ENCODE measurements at regions not wholly inside any gene's neighbourhood (a gene's known extent, or its start where the extent isn't known, plus 50 kb on each side); places are given as distances from the start of the nearest gene placed in this dataset.

DNA sequence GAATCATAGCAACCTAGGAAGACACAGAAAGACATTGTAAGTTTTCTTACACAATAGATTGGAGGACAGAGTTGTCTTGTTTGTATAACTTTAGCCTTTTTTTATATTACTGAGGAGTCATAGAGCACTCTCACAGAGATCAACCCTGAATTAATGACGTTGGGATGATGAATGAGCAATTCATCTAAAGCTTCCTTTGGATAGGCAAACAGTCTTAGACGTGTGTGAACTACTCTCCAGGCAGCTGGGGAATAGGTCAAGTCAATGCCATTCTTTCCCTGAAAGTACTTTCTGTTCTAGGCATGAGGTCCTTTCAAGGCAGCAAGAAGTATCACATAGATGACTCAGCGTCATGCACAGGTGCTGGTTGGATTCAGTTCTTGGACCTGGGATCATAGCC lies 369.1 kb upstream of the NOVA1 start:
- Histone ChIP-seq H2AFZ (ENCODE audit: low read depth, low read length) (no peak overlapping the region), H3K4me3 (ENCODE audit: low read depth in 1 of 2, low read length in 2 of 2) (no peak overlapping the region), H3K4me1 (ENCODE audit: insufficient read depth, low read length) (no peaks in the 10 kb centered on the region), H3K27me3 (ENCODE audit: insufficient read depth, low read length, poor library complexity) (no peaks in the 10 kb centered on the region), H3K79me2 (ENCODE audit: insufficient read depth, low read length) (no peaks in the 10 kb centered on the region), H3K9ac (ENCODE audit: low read depth, low read length) (no peak overlapping the region), H3K36me3 (ENCODE audit: insufficient read depth, low read length) (no peaks in the 10 kb centered on the region), H3K27ac (ENCODE audit: low read length) (no peak overlapping the region), H4K20me1 (ENCODE audit: insufficient read depth, low read length) (no peaks in the 10 kb centered on the region), H3K4me2 (ENCODE audit: insufficient read depth, low read length) (no peak overlapping the region), H3K9me3 (ENCODE audit: insufficient read depth, low read length, severe bottlenecking) (no peaks in the 10 kb centered on the region)
- TF ChIP-seq CTCF (IDR thresholded peaks at IDR 0.05; ENCODE audit: borderline replicate concordance, extremely low read depth, low read length, poor library complexity, severe bottlenecking) (no peak), EZH2 (IDR thresholded peaks at IDR 0.05; ENCODE audit: borderline replicate concordance, low read depth, low read length, severe bottlenecking) (no peak)
- DNase-seq (no peak), ATAC-seq (ENCODE audit: insufficient read depth, low read depth) (no peak)

DNA sequence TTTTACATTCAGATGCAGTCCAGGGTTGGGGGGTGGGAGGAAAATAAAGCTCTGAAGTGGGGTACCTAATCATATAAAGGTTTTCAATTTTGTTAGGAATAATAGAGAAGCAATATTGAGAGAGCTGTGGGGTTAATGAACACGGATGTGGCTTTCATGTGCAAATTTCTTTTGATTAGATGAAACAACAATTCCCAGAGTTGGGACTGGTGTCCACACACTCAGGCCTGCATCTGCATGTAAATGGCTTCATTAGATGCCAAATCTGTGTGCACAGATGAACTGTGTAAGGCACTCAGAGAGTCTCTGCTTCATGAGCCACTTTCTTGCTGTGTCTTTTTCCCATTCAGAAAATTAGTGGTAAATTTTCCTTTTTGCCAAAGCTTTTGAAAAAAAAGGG lies 377.1 kb upstream of the NOVA1 start:
- no peak for TF ChIP-seq CTCF (IDR thresholded peaks at IDR 0.05; ENCODE audit: borderline replicate concordance, extremely low read depth, low read length, poor library complexity, severe bottlenecking)
- TF ChIP-seq EZH2 (IDR thresholded peaks at IDR 0.05; ENCODE audit: borderline replicate concordance, low read depth, low read length, severe bottlenecking): no peak
- ATAC-seq (ENCODE audit: insufficient read depth, low read depth) (no peak), DNase-seq (no peak)
- Histone ChIP-seq H3K36me3 (ENCODE audit: insufficient read depth, low read length) (no peaks in the 10 kb centered on the region), H3K9ac (ENCODE audit: low read depth, low read length) (no peak overlapping the region), H3K27me3 (ENCODE audit: insufficient read depth, low read length, poor library complexity) (no peaks in the 10 kb centered on the region), H3K4me3 (ENCODE audit: low read depth in 1 of 2, low read length in 2 of 2) (no peak overlapping the region), H3K4me1 (ENCODE audit: insufficient read depth, low read length) (no peaks in the 10 kb centered on the region), H4K20me1 (ENCODE audit: insufficient read depth, low read length) (no peaks in the 10 kb centered on the region), H3K4me2 (ENCODE audit: insufficient read depth, low read length) (no peak overlapping the region), H3K9me3 (ENCODE audit: insufficient read depth, low read length, severe bottlenecking) (no peaks in the 10 kb centered on the region), H2AFZ (ENCODE audit: low read depth, low read length) (no peak overlapping the region), H3K27ac (ENCODE audit: low read length) (no peak overlapping the region), H3K79me2 (ENCODE audit: insufficient read depth, low read length) (no peaks in the 10 kb centered on the region)

GRCh38 chr14:26982071-26982470 lies 384.2 kb upstream of the NOVA1 start:
- ATAC-seq (ENCODE audit: insufficient read depth, low read depth) (no peak), DNase-seq (no peak)
- Histone ChIP-seq H3K4me1 (ENCODE audit: insufficient read depth, low read length) (no peaks in the 10 kb centered on the region), H3K9ac (ENCODE audit: low read depth, low read length) (no peak overlapping the region), H3K4me3 (ENCODE audit: low read depth in 1 of 2, low read length in 2 of 2) (no peak overlapping the region), H3K79me2 (ENCODE audit: insufficient read depth, low read length) (no peaks in the 10 kb centered on the region), H3K9me3 (ENCODE audit: insufficient read depth, low read length, severe bottlenecking) (no peaks in the 10 kb centered on the region), H3K27ac (ENCODE audit: low read length) (no peak overlapping the region), H3K36me3 (ENCODE audit: insufficient read depth, low read length) (no peaks in the 10 kb centered on the region), H4K20me1 (ENCODE audit: insufficient read depth, low read length) (no peaks in the 10 kb centered on the region), H3K4me2 (ENCODE audit: insufficient read depth, low read length) (no peak overlapping the region), H3K27me3 (ENCODE audit: insufficient read depth, low read length, poor library complexity) (no peaks in the 10 kb centered on the region), H2AFZ (ENCODE audit: low read depth, low read length) (no peak overlapping the region)
- TF ChIP-seq EZH2 (IDR thresholded peaks at IDR 0.05; ENCODE audit: borderline replicate concordance, low read depth, low read length, severe bottlenecking) (no peak), CTCF (IDR thresholded peaks at IDR 0.05; ENCODE audit: borderline replicate concordance, extremely low read depth, low read length, poor library complexity, severe bottlenecking) (no peak)
